GM21526 (cell line): ENCODE measurements at regions not wholly inside any gene's neighbourhood (a gene's known extent, or its start where the extent isn't known, plus 50 kb on each side); places are given as distances from the start of the nearest gene placed in this dataset.

ENCODE experiments used
- ATAC-seq: cut with Tn5 transposase; IDR thresholded peaks from one replicate; pipeline ENCODE4 v1.9.1; 2021; ENCODE audit warnings: moderate library complexity; ENCODE audit not compliant: unreplicated experiment, low FRiP score

DNA sequence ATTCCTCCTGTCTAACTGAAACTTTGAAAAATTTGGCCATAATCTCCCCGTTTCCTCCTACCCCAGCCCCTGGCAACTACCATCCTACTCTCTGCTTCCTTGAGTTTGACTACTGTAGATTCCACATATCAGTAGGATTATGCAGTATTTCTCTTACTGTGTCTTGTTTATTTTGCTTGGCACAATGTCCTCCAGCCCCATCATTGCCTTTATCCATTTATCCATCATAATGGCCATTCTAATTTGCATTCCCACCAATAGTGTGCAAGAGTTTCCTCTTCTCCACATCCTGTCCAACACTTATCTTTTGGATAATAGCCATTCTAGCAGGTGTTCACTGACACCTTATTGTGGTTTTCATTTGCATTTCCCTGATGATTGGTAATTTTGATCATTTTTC is 202.3 kb downstream of the THBS2 start:
- ATAC-seq: no peak

DNA sequence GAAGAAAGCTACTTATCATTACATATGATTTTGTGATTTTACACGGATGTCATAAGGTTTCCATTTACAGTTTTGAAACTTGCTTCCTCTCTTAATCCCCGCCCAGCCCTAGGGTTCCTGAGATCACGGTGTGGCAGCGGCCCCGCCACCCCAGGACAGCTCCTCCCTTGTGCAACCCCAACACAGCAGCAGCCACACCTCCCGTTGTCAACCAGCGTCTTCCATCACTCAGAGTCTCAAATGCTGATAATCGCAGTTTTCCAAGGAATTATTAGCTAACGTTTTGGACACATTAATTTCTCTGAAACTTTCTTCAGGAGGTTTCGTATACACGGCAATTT is 204.8 kb downstream of the THBS2 start:
- no peak for ATAC-seq

DNA sequence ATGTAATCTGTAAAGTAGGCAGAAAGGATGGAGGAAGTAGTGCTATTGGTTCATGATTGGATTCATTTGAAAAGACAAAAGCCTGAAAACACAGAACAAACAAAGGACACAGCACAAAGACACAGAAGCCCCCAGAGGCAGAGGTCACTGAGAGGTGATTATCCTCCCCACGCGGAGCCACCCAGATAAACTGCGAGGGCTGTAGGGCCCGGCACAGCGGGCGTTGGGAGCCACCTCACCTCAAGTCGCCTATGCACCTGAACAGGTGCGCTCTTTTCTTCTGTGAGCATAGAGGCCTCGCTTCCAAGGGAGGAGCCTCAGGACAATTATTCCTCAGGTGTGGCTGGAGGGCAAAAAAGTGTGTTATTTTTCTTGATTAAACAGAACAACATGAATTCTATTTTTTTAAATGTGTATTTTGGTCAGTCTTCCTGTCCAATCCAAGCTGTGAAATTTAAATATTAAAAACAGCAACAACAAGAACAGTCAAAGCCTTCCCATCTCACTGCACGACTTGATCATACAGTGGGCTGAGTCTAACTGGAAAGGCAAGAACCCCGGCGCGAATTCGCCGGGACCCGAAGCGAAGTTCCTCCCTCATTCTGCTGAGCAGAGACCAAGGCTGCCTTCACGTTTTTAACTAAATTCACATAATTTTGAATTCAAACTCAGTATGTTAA is 205.3 kb downstream of the THBS2 start:
- no peak for ATAC-seq

DNA sequence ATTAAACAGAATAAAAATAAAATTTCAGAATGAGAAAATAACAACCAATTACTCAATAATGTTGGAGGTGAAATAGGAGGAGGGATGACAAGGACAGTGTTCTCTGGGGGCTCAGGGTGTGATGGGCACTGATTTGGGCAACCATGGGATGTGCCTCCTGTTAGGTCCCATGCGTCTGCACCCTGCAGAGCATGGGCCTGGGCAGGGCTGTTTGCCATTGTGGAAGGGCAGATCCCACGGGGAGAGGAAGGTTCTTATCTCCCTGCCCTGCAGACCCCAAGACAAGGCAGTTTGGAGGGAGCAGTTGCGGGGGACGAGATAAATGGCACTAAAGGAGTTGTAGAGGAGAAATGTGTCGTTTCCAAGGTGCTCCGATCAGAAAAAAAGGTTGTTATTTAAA is 206.3 kb downstream of the THBS2 start:
- no peak for ATAC-seq

DNA sequence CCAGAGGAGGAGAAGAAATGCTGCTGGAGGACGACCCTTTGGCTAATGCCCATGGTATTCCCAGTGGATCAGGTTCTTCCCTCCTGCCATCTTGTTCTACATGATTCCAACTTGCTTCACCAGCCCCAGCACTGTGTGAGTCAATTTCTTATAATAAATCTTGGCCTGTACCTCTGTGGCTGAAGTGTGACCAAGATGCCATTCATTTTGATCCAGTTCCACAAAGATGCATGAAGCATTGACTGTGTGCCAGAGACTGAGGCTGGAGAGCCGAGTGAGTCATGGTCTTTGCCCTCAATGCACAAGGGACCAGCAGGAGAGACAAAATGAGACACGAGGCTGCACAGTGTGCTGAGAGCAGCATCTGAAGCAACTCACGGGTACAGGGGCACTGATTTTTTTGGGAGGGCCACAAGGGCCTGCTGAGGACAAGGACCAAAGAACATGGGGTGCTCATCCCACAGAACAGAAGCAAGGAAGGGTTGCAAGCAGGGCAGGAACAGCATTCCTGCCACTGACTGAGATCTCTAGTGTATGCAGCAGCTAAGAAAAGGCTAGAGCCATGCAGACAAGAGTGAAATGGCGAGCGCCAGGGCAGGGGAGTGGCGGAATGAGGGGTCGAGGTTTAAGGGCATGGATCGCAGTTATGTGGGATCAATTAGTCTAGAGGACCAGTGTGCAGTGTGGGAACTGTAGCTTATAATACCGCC is 207.0 kb downstream of the THBS2 start:
- ATAC-seq: no peak

DNA sequence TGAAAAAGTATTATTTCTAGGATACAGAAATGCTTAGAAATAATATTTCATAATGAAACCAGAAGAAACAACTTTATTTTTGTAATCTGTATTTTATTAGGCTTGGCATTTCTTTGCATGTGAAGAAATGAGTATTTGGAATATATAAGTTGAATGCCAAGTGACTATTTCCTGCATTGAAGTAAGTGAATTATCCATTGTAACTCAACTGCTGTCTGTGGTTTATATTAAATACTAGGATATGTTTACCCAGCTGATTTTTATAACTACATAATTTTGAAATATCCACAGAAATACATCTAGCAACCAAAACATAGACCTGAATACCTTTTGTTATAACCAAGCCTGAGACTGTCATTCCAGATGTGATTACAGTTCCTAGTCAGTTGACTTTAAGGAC is 207.6 kb downstream of the THBS2 start:
- ATAC-seq: no peak

DNA sequence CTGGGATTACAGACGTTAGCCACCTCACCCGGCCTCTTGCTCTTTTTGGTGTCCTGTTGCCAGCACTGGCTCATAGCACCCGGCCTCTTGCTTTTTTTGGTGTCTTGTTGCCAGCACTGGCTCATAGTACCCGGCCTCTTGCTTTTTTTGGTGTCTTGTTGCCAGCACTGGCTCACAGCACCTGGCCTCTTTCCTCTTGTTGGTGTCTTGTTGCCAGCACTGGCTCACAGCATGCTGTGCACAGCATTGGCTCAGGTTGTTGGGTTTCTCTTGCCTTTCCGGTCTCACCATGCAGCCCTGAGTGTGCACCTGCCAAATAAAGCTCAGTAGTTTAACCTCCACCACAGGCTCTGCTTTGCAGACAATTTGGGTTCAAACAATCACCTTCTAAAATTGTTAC is 208.2 kb downstream of the THBS2 start:
- no peak for ATAC-seq

DNA sequence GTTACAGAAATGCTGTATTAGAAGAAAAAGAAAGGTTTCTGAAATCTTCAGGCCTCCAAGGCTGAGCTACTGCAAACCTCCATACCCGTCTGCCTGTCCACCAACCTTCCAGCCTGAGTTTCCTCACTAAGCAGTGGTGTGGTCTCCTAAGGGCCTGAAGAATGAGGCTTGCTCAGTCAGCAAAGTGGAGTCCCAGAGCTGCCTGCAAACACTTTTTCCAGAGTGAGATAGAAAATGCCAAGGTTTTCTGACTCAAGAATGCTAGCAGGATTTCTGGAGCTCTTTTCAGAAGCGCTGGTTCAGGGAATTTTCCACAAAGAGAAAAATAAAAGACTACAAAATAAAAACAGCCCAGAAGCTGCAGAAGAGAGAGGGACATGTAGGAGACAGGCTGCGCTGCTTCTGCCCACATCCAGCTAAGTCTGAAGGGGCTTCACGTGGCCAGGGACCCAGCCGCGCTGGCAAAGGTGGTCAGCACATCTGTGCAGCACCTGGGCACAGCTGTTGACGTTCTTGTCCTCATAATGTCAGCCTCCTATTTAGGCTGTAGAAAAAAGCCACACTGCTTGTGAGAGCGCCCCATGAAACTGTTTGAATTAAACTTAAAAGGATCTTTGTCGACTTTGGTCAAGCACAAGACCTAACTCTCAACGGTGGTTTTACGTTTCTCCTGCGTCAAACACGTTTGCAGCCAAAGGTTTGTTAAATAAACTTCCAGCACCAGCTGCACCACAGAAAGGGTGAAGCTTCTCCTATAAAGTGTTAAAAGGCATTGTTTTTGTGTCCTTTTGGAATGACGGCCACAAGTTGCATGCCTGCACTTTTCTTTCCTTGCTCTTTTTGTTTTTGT is 209.0 kb downstream of the THBS2 start:
- no peak for ATAC-seq

DNA sequence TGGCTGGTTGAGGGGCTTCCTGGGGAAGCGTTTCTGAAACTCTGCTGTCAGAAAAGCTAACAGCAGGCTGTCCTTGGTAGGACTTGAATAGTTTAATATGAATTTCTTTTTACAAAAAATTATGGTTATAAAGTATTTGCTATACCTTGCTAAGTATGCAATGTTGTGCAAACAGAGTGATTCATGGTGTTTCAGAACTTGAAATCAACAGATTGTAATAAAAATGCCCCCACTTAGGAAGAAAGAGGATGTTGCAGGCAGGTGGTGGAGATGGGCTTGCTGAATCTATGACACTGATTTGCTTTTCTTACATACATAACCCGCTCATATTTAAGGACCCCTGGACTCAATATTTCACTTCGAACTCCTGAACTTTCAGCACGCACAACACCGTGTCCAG is 211.6 kb downstream of the THBS2 start:
- no peak for ATAC-seq

DNA sequence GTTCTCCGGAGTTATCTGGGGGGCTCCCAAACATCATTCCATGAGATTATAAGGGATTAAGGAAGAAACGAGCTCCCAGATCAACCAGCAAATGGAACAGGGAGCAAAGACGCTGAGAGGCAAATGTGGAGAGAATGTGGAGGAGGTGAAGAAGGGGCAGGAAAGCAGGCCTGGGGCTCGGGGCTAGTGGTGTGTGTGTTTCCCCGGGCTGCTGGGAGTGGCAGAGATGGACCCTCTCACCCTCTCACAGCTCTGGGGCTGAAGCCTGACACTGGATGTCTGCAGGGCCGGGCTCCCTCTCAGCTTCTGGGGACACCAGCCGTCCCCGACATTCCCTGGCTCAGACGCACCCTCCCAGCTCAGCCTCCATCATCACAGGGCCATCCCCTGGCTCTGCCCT is 212.6 kb downstream of the THBS2 start:
- no peak for ATAC-seq

DNA sequence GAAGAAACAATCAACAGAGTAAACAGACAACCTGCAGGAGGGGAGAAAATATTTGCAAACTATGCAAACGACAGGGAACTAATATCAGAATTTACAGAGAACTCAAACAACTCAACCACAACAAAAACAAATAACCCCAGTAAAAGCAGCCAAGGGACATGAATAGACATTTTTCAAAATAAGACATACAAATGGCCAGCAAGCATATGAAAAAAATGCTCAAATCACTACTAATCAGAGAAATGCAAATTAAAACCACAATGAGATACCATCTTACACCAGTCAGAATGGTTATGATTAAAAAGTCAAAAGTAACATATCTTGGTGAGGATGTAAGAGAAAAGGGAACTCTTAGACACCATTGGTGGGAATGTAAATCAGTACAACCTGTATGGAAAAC is 215.0 kb downstream of the THBS2 start:
- ATAC-seq: no peak

DNA sequence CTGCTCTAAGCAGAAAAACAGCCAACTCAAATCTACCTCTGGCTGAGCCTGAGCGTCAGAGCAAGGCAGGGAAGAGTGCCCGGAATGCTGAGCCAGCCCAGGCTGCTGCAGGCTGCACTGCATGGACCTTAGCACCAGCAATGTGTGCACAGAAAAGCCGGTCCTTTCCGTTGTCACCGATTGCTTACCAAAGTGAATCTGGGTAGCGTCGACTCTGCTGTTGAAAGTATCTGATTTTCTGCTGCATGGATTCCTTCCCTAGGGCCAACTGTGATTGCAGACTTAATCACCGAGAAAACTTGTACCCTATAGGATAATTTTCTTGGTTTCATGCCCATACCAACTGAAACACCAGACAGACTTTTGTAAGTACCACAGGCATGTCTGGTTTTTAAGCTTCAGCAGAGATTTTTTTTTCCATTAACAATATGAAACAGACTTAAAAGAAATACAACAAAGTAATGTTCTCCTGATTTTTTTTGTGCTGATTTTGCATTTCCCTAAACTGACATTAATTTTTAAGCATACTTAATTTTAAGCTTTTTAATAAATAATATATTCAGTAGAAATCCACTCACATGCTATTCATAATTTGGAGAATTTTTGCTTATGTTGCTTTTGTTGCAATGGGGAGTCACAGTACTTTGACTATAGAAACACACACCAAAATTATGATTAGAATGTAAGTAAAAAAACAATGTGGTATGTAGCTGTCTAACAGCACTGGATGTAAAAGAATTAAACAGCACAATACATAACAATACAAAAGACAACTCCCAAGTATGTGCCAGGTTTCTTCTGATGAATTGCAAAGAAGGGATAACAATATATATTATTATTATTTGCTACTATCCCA is 218.0 kb downstream of the THBS2 start:
- ATAC-seq: no peak

DNA sequence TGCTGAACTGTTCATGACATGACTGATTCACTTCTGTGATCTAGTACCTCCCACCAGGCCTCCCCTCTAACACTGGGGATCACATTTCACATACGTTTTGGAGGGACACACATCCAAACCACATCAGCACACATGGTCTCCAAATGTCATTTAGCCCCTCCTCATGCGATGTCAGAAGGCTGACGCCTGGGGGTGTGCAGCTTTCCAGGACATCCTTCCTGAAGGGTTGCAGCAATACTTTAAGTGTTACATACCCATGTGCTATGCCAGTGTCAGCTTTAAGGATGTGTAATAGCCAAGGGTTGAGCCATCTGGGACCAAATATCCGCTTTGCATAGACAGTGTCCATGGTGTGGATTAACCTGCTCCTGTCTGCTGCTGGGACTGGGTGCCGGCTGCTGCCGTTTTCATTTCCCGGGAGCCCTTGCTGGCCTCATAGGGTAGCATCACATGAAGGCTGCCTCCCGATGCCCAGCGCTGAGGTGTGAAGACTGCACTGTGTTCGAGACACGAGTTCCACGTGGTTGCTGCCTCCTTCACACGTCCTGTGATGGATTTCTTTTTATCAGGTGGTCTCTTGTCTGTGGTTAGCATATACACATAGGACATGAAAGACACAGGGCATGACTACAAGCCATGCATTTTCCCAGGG is 219.0 kb downstream of the THBS2 start:
- ATAC-seq: no peak

DNA sequence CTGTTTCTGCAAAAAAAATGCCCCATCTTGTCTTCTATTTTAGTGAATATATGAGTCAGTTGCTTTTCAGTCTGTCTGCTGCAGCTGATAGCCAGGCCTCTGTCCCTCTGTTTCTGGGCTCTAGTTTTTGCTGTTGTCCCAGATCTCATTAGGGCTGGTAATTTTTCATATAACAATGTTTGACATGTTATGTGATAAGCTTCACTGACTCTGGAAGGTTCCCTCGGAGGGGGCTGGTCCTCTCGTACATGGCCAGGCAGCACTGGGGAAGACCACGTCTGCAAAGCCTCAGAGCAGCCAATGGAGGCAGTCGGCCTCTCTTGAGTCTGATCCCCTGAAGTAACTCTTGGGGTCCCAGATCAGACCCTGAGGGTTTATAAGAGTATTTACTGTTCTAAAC is 223.8 kb downstream of the THBS2 start:
- ATAC-seq: no peak

DNA sequence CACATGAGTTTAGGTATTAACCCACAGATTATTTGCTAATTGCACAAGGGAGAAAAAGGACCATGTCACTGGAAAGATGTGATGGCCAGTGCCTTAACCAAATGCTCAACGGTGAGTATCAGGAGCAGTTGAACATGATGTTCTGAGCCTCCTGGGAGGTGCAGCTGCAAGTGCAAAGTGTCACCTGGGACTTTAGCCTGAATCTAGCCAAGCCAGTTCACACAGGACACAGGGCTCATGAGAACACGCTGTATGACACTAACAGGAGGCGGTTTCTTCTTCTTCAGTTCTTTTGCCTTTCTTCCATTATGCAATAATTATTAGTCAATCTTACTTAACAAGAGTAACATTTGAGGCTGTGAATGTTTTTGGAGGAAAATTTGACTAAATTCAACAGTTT is 225.3 kb downstream of the THBS2 start:
- no peak for ATAC-seq

DNA sequence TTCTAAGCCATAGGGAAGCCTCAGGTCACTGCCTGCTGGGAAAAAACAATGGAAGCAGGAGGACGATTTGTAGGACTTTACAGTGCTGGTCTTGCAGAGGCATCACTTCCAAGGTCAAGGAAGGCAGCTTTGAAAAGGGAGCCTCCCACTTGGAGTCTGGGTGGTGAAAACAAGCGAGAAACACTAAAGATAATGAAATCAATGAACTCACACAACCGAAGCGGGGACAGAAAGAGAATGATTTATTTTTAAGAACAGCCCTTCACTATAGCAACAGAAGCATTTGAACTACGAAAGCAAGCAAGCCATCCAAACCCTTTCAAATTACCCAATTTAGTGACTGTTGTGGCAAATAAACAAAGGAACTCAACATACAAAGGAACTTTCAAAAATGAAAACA is 227.5 kb downstream of the THBS2 start:
- ATAC-seq: no peak

DNA sequence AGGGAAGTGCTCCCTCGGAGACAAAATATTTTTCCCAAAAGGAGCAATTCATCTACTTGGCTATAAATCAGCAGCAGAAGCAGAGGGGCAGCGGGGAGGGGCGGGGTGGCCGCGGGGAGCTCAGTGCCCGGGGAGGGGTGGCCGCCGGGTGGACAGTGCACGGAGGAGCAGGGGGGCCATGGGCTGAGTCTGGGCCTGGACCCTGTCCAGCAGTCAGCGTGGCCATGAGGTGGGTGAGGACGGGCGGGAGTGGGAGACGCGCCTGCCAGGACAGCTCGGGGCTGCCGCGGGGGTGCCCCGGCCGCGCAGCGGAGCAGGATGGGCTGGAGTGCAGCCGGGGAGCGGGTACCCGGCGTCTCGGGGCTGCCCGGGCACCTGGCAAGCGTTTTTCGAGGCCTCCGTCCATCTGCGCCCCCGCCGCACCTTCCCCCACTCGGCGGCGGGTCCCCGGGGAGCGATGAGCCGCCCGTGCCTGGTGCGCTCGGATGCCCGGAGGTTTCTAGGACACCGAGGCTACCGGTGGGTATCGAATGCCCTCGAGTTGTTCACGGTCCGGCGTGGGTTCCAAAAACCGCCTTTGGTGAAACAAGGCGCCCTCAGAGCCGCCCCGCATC is 229.5 kb downstream of the THBS2 start:
- no peak for ATAC-seq

DNA sequence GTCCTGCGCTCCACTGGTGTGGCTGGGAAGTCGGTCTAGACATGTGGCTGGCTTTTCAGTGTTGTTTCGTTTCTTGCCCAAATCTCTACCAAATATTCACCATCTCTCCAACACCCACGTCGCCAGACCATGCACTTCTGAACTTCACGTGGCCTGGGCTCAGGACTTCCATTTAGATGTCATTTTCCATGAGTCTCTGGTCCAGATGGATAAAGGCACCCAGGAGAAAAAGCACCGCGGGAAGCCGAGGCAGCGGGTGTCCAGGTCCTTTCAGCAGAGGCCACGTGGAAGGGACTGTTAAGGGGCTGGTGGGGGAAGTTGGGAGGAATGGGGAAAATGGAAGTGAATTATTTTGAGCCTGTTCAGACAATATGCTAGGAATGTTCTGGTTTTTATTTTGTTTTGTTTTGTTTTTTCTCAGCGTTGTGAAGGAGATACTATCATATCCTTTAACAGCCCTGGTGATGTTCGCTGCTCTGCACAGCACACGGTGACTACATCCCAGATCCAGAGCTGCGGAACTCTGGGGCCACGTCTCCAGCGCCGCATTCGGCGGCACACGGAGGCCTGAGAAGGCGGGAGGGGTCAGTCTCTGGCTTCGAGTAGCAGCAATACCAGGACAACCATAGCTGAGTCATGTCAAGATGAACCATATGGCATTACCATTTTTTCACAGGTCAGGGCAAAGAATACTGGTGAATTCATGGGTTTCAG is 230.3 kb downstream of the THBS2 start:
- no peak for ATAC-seq

DNA sequence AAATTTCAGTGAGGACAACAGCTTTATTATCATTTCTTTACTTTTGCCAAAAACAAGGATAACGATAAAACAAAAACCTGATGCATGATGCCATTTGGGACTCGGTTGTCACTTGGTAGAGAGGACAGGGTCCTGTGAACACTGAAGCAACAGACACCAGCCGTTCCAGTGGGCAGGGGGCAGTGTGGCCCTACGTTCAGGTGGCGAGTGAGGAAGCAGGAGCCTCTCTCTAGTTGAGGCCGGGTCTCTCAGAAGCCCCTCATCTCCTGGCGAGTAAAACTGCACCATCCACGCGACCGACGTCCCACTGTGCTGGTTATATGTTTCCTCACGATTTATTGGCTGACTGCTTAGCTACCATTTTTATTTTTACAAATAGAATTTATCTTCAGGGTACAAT is 231.6 kb downstream of the THBS2 start:
- no peak for ATAC-seq
